Right lobe of liver (tissue), 4 donors: ENCODE measurements at regions not wholly inside any gene's neighbourhood (a gene's known extent, or its start where the extent isn't known, plus 50 kb on each side); places are given as distances from the start of the nearest gene placed in this dataset.

Experiments used
- CTCF ChIP-seq, 4 donors: fragments of 200-600 bp in 3 of 4; fragments of 450-650 bp in 1 of 4; IDR thresholded peaks; one replicate each; pipeline versions ENCODE4 v1.5.1 to v1.8.0; 2016 to 2022; ENCODE audit warnings: antibody characterized with exemption in 4 of 4, mild to moderate bottlenecking in 2 of 4
- POLR2A ChIP-seq: fragments of 450-650 bp; IDR thresholded peaks from one replicate; pipeline ENCODE4 v1.6.1; 2017; ENCODE audit warnings: antibody characterized with exemption, mild to moderate bottlenecking
- donor health status: DM: no; HTN: no; CAD: no.
- donor health status: DM: no; HTN: no; CAD: no.
- donor health status: DM: no; HTN: yes; CAD: no.

GRCh38 chr11:38530226-38530625 lies 1932.2 kb upstream of the RAG2 start:
- no peak for TF ChIP-seq CTCF (IDR thresholded peaks at IDR 0.05)
- TF ChIP-seq POLR2A, result no peak
